HG03457 (cell line): ENCODE measurements at regions not wholly inside any gene's neighbourhood (a gene's known extent, or its start where the extent isn't known, plus 50 kb on each side); places are given as distances from the start of the nearest gene placed in this dataset.
"Not testable (repeated sequence)": the region's sequence is repeated elsewhere in the genome, so short reads cannot be mapped to it uniquely, and the experiment has no call there.

Experiments used
- ATAC-seq: cut with Tn5 transposase; IDR thresholded peaks from one replicate; pipeline ENCODE4 v1.9.1; 2021; ENCODE audit warnings: moderate number of reproducible peaks; ENCODE audit not compliant: unreplicated experiment

DNA sequence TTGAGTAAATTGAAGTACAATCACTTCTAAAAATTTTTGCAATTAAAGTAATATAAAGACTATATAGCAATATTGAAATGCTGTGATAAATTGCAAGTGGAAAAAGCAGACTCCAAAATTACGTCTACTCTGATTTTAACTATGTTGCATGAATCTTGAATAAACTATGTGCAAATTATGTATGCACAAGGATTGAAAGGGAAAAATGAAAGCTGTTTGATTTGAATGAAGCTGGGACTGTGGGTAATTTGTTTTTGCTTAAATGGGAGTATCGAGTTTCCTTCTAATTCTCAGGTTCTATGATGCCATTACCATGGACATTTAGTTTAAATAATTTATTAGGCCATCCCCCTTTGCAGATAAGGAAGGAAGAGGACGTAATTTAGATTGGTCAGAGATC, 198.7 kb upstream of the MYLIP start:
- ATAC-seq: no peak

DNA sequence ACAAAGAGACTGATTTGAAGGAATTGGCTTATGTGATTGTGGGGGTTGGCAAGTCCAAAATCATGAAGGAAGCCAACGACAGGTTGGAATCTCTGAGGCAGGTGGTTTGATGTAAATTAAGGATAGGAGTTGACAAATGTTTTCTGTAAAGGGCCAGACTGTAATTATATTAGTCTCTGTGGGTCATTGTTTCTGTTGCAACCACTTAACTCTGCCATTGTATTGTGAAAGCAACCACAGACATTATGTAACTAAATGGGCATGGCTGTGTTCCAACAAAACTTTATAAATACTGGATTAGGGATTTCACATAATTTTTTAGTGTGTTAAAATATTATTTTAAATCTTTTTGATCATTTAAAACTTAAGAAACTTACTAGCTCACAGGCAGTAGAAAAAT, 199.2 kb upstream of the MYLIP start:
- ATAC-seq: no peak

DNA sequence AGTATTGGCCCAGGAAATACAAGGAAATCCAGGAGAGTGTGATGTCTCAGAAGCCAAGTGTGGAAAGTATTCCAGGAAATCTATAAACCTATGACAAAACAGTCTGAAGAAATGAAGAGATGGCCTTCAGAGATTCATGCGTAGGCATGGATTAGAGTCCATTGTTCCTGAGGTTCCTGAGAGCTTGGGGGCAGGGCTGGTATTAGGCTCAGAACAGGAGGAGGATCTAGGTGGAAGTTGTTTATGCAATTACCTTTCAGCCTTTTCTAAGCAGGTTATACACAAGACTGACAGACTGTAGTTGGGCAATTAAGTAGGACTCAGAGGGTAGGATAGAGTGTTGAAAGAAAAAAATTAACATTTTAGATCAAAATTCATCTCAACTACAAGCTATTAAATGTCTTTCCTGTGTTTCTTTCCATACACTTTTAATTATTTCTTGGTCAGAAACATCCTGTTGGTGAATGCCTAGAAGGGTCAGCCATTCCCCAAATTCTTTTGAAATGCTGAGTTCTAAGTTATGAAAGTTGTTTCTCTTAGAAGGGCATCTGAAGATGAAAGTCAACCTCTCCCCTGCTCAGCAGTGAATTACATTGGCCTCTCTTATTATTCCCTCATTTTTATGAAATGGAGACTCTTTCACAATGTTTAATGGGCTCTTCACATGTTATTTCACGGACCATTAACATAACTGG, 201.2 kb upstream of the MYLIP start:
- no peak for ATAC-seq

DNA sequence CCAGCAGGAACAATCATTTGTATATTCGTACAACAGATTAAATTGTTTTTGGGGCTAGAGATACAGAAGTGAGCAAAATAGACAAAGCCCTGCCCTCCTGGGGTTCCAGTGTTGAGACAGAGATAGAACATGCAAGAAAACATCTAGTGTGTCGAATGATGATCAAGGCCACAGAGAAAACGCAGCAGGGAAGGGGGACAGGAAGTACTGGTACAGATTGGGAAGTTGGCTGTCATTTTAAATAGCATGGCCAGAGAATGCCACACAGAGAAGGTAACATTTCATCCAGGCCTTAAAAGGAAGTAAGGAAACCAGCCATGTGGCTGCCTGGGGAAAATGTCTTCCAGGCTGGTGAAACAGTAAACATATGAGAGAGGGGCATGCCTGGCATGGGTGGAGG, 202.6 kb upstream of the MYLIP start:
- ATAC-seq: no peak

DNA sequence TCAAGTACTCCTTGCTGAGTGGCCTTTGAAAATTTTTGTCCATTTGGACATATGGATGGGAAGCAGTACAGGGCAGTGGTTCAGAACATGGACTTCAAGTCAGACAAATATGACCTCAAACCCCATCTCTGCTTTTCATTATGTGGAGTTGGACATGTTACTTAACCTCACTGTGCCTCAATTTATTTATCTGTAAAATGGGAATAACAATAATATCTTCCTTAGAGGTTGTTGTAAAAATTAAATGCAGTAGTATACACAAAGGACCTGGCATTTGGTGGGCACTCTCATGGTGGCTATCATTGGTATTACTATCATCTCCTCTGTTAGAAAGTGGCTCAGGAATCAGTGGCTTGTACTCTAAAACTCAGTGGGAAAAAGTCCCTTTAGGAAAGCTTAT, 204.0 kb upstream of the MYLIP start:
- ATAC-seq: no peak

DNA sequence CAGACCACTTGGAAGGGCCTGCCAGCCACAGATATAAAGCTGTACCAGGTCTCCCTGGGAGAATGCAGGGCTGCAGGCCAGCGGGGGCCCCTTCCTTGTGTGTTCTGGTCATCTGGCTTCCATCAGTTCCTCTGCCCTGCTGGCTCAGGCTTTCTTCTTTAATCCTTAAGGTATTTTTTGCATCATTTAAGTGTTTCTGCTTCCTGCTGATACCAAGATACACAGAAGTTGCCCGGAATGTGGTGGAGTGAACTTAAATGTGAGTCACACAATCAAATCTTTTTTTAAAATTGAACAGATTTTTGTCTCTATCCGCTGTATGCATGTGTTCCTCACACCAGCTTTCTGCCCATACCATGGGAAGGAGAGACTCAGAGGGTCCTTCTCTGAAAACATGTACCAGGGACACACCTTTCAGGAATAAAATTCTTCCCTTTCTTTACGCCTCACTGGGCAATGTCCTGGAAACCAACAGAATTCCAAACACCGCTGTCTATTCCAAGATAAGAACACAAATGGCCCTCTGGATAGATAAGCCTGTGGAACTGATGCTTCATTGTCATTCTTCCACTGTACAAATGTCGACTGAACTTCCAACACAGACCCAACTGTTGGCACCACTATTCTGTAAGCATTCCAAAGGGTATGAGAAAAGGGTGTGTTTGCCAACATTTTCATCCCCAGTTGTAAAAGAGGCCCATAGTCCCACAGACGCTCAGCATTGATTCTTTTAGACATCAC, 206.2 kb upstream of the MYLIP start:
- ATAC-seq: no peak

DNA sequence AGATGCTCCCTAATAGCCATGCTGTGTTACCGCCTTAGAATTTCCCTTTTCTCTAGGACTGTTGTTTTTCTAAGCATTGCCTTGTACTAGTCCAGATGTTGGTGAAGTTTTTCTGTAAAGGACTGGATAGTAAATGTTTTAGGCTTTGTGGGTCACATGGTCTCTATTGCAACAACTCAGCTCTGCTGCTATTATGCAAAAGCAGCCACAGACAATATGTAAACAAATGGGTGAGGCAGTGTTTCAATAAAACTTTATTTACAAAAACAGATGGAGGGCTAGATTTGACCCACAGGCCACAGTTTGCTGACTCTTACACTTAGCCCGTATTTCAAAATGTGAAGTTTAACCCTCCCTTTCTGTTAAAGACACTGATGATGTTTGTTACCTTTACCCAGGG, 207.6 kb upstream of the MYLIP start:
- no peak for ATAC-seq

DNA sequence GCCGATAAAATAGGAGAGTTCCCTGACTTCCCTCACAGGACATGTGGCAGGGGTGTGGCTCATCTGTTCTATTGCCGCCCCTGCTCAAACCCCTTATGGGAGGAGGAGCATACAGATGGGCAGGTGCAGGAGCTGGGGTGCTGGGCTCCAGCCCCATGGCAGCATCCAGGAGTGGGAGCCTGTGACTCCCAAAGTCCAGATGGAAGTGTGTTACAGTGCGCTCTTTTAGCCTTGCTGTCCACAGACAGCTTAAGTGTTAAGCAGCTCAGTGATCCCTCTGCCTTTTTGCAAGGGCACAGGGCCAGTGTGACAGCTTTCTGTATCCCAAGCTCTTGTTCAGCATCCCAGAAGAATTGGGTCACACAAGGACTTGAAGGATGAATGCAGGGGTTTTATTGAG, 212.3 kb upstream of the MYLIP start:
- ATAC-seq: no peak

DNA sequence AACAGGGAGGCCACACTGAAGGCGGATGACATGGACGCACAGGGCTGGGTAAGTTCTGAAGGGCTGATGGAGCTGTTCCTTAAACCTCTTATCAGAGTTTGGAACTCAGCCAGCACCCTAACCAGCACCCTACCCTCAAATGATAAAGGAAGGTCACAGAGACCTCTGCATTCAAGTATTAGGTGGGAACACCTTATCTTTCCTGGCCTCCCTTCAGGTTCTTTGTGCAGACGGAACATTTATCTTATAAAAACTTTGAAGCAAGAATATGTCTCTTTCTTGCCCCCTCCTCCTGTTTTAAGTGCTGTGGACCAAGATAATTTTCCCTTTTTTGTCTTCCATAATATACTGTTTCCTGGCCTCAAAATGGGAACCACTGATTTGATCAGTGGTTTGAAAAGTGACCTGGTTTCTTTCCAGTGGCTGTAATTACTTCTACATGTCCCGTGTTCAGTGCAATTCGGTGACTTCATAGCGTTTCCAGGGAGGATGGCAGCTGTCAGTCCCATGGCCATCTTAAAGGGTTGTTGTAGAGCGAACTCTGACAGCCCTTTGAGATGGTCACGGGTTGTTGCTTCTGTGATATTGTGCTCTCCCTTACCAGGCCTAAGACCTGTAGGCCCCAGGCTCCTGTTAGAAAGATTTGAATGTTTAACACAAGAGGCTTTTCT, 213.2 kb upstream of the MYLIP start:
- no peak for ATAC-seq

DNA sequence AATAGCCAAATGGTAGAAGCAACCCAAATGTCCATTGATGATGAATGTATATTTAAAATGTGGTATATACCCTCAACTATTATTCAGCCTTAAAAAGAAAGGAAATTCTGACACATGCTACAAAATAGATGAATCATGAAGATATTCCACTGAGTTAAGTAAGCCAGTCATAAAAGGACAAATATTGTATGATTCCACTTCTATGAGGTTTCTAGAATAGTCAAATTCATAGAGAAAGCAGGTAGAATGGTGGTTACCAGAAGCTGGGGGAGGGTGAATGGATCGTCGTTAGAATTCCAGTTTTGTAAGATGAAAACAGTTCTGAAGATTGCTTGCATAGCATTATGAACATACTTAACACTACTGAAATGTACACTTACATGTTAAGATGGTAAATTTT, 214.3 kb upstream of the MYLIP start:
- no peak for ATAC-seq

DNA sequence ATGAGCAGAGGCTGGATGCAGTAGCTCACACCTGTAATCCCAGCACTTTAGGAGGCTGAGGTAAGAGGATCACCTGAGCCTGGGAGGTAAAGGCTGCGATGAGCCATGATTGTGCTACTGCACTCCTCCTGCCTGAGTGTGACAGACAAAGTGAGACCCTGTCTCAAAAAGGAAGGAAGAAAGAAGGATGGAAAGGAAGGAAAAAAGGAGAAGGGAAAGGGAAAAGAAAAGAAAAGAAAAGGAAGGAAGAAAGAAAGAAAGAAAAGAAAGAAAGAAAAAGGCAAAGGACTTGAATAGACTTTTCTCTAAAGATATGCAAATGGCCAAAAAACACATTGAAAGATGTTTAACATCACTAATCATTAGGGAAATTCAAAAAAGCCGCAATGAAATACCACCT, 215.3 kb upstream of the MYLIP start:
- ATAC-seq: no peak

DNA sequence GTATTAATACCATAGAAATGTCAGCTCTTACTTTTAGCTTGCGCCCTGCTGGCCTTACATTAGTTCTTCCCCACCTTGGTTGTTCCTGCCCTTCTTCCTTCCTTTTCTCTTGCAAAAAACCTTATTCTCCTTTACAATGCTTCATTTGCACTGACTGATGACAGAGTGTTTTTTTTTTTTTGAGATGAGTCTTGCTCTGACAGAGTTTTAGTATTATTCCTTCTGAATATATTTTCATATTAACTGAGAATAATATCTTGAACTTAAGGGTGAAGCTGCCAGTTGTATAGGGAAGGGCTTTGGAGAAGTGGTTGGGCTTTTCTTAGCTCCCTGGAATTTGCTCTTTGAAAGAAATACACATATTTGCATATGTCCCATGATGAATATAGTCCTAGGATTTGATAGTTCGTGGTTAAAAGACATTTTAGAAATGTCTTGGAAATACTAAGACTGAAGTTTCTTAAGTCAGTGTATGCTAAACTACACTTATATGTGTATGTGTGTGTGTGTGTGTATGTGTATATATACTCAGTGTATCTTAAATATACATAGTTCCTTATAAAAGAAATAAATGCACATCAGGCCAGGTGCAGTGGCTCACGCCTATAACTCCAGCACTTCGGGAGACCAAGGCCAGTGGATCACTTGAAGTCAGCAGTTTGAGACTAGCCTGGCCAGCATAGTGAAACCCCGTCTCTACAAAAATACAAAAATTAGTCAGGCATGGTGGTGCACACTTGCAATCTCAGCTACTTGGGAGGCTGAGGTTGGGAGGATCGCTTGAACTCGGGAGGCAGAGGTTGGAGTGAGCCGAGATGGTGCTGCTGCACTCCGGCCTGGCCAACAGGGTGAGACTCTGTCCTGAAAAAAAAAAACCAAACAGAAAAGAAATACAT, 216.1 kb upstream of the MYLIP start:
- no peak for ATAC-seq

DNA sequence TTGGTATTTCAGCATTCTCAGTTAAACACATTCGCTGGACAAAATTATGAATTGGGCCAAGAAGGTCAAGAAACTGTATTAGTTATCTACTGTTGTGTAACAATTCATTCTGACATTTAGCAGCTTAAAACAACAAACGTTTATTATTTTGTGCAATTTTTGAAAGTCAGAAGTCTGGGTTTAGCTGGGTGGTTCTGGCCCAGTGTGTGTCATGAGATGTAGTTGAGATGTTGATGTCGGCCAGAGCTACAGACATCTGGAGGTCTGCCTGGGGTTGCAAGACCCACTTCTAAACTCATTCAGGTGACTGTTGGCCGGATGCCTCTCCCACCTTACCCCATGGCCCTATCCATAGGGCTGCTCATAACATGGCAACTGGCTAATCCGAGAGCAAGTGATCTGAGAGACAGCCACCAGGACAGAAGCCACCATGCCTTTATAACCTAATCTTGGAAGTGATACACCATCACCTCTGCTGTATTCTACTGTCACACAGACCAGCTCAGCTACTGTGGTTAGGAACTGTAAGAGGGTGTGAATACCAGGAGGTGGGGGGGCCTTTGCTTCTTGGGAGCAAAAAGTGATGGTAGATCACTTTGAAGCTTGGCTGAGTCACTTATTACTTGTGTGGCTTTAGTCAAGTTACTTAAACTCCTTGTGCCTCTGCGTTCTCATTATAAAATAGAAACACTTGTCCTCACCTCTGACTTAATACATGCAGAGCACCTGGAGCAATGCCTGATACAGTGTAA, 217.0 kb upstream of the MYLIP start:
- no peak for ATAC-seq

DNA sequence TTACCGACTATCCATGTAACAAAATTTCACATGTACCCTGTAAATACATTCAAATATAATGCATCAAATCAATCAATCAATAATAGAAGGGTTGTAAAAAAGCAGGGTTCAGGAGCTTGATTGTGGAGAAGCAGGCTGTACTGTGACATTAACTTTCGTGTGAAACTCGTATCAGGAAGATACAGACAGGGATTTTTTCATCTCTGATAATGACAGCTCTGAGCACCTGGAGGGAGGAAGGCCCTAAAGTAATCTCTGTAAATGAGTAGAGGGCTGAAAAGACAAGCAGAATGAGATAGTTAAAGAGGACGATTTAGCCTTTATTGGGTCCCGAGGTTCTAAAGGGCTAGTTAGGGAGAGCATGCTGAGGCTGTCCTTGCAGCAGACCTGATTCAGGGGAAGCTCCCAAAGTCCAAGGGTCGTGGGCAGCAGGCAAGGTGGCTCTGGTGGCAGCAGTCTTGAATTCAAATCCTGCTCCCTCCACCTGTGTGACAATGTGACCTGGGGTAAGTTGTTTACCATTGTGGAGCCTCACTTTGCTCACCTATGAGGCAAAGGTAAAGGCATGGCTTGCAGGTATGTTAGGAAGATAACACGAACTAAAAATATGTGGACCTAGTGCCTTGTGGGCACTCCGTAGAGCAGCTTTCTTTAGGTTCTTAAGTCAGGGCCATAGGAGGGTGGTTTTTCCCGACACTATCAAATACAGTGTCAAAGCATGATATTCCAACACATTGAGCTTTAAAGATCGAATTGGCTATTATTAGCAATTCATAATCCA, 219.4 kb upstream of the MYLIP start:
- ATAC-seq: no peak

DNA sequence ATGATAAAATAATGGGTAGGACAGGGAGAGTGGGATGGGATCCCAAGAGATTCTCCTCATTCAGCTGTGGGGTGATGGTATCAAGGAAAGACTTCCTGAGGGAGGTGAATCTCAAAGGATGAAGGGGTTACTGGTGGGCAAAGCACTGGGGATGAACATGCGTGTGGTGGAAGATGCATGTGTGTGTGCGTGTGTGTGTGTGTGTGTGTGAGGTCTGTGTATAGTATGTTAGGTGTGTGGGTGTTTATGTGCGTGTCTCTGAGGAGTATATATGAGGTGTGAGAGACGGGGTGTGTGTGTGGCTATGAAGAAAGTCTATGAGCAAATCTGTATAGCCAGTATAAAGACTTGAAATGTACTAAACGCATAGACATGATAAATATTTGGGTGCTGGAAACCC, 220.0 kb upstream of the MYLIP start:
- no peak for ATAC-seq

DNA sequence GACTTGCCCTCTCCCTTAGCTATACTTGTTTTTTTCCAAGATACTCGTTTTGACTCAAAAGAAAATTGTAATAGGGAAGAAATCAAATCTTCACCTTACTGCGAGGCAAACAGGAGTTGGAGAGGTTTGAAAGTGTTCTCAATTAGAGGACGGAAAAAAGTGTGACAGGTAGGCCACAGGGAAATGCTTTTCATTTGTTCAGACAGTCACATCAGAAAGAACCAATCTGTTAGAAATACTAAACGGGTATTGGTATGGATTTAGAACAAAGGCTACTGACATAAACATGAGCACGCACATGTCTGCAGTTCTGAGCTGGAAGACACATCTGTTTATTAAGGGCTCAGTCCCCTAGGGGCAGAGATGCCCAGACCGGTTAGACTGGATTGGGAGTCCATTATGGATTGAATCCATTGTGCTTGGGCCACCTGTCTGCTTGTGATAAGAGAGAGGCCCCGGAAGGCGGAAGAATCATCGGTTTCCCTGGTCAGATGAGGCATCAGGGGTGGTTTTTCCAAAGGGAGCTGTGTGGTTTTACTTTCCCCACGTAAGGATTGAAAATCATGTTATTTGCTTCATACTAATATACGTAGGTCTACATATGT, 220.9 kb upstream of the MYLIP start:
- no peak for ATAC-seq

DNA sequence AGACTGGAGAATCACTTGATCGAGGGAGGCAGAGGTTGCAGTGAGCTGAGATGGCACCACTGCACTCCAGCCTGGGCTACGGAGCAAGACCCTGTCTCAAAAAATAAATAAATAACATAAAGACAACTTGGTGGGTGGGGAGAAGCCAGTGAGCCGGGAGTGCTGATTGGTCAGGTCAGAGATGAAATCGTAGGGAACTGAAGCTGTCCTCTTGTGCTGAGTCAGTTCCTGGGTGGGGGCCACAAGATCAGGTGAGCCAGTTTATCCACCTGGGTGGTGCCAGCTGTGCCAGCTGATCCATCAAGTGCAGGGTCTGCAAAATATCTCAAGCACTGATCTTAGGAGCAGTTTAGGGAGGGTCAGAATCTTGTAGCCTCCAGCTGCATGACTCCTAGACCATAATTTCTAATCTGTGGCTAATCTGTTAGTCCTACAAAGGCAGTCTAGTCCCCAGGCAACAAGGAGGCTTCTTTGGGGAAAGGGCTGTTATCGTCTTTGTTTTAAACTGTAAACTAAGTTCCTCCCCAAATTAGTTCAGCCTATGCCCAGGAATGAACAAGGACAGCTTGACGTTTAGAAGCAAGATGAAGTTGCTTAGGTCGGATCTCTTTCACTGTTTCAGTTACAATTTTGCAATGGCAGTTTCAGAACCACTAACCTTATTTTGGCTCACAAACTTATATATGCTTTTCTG, 221.5 kb upstream of the MYLIP start:
- not testable (repeated sequence) for ATAC-seq

DNA sequence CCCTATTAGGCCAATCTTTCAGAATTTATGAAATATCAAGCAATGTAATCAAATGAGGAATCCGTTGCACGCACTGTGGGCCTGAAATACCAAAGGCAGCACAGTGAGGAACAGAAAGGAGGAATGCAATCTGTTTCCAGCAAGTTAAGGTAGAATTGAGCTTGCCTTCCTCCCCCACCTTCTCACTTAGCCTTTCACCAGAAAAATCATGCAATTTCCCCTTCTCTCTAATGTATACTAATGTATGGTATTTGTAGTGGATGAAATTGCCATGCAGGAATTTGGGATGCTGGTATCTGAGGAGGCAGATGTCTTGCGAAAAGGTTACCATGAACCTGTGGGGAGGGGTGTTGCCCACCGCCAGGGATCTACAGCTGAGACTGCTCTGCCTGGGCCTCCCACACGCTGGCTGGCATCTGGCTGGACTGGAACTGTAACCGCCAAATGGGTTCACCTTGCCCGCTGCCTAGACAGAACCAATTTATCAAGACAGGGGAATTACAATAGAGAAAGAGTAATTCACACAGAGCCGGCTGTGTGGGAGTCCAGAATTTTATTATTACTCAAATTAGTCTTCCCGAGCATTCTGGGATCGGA, 222.4 kb upstream of the MYLIP start:
- ATAC-seq: no peak
